ENCODE measurements at regions not wholly inside any gene's neighbourhood (a gene's known extent, or its start where the extent isn't known, plus 50 kb on each side); places are given as distances from the start of the nearest gene placed in this dataset.

- Histone ChIP-seq H3K9me1 (replicated peaks; ENCODE audit: control insufficient read depth, extremely low read depth, insufficient read depth, low read length) (no peaks in the 10 kb centered on the region), H4K20me1 (replicated peaks; ENCODE audit: control insufficient read depth, extremely low read depth, insufficient read depth, low read length) (no peaks in the 10 kb centered on the region), H3K4me3 (replicated peaks in 1 of 3; ENCODE audit: insufficient read depth in 1 of 3, low read depth in 1 of 3, low read length in 3 of 3) (no peak overlapping the region), H3K4me1 (ENCODE audit: control insufficient read depth, extremely low read depth, insufficient read depth, low read length) (no peaks in the 10 kb centered on the region), H3K9me3 (replicated peaks; ENCODE audit: control insufficient read depth, insufficient read depth, low read length) (no peaks in the 10 kb centered on the region), H3K36me3 (ENCODE audit: control insufficient read depth in 2 of 2, extremely low read depth in 1 of 2, insufficient read depth in 2 of 2, low read length in 2 of 2) (no peaks in the 10 kb centered on the region), H3K9ac (replicated peaks; ENCODE audit: extremely low read depth, insufficient read depth, low read length) (no peak overlapping the region), H2AFZ (ENCODE audit: low read depth, low read length) (no peak overlapping the region), H3K27me3 (ENCODE audit: control insufficient read depth in 2 of 2, insufficient read depth in 2 of 2, low read length in 2 of 2) (no peaks in the 10 kb centered on the region), H3K4me2 (ENCODE audit: insufficient read depth, low read length) (no peak overlapping the region), H3K79me2 (ENCODE audit: control insufficient read depth, insufficient read depth, low read length) (no peaks in the 10 kb centered on the region), H3K27ac (ENCODE audit: insufficient read depth, low read depth, low read length) (no peak overlapping the region)
- FAIRE-seq: no peak
- intact Hi-C loops (cut with micrococcal nuclease): no loop called here
- no peak for DNase-seq (ENCODE audit: low read depth, low spot score)
- TF ChIP-seq JUN (IDR thresholded peaks at IDR 0.05; ENCODE audit: borderline replicate concordance, insufficient read depth, insufficient read length, low read depth): no peak
- no peak for TF ChIP-seq POLR2AphosphoS5 (IDR thresholded peaks at IDR 0.05; ENCODE audit: insufficient read depth, low read depth, low read length)
- TF ChIP-seq, protein P1, sequence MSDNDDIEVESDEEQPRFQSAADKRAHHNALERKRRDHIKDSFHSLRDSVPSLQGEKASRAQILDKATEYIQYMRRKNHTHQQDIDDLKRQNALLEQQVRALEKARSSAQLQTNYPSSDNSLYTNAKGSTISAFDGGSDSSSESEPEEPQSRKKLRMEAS (IDR thresholded peaks at IDR 0.05; ENCODE audit: insufficient read depth, insufficient read length): no peak
- no peak for TF ChIP-seq GATA2 (IDR thresholded peaks at IDR 0.05; ENCODE audit: insufficient read depth, insufficient read length, low read depth, low read length)
- TF ChIP-seq CTCF (IDR thresholded peaks at IDR 0.05; ENCODE audit: extremely low read depth in 1 of 2, insufficient read depth in 1 of 2, low read depth in 1 of 2, low read length in 2 of 2): no peak
- no peak for TF ChIP-seq EZH2 (IDR thresholded peaks at IDR 0.05; ENCODE audit: borderline replicate concordance, low read depth, low read length, severe bottlenecking)
- no peak for TF ChIP-seq MYC (IDR thresholded peaks at IDR 0.05; ENCODE audit: low read depth, low read length)
- no peak for TF ChIP-seq FOS (IDR thresholded peaks at IDR 0.05; ENCODE audit: borderline replicate concordance, insufficient read depth, low read length)
- no peak for TF ChIP-seq POLR2A (IDR thresholded peaks at IDR 0.05; ENCODE audit: low read depth, low read length)
- POLR2A ChIA-PET: no interaction called here
- dilution Hi-C loops (cut with MboI; ENCODE audit: extremely low pct_ligation_motif_present, low sequenced_read_pairs): no loop called here
- no TSS peak for BruUV-seq (replicated peaks)
- CTCF ChIA-PET: no interaction called here
These were observed 62.5 kb downstream of the TEX13C start for GRCh38 chrX:125382148-125382628.
